Fibroblast of lung (primary cell): ENCODE measurements at regions not wholly inside any gene's neighbourhood (a gene's known extent, or its start where the extent isn't known, plus 50 kb on each side); places are given as distances from the start of the nearest gene placed in this dataset.

ENCODE experiments used
- DNase-seq, 2 donors: peaks; one replicate each; pipeline versions ENCODE4 v3.0.0 to v3.0.0-alpha.2; 2010; ENCODE audit warnings: low read depth in 2 of 2
- H2AFZ ChIP-seq: 2 replicates; pipeline ENCODE4 v1.5.1; 2012; ENCODE audit warnings: low read length, control low read depth, inconsistent platforms
- H3K27ac ChIP-seq: 2 replicates; pipeline ENCODE4 v1.5.1; 2011; ENCODE audit warnings: low read length, control low read depth; ENCODE audit not compliant: insufficient read depth
- H3K27me3 ChIP-seq: 2 replicates; pipeline ENCODE4 v1.5.1; 2011; ENCODE audit warnings: mild to moderate bottlenecking, low read length; ENCODE audit not compliant: control insufficient read depth, insufficient read depth
- H3K36me3 ChIP-seq: 2 replicates; pipeline ENCODE4 v1.5.1; 2011; ENCODE audit warnings: low read length; ENCODE audit not compliant: control insufficient read depth, insufficient read depth
- H3K4me1 ChIP-seq: 2 replicates; pipeline ENCODE4 v1.5.1; 2011; ENCODE audit warnings: low read length; ENCODE audit not compliant: control insufficient read depth, insufficient read depth; ENCODE audit errors: extremely low read depth
- H3K4me2 ChIP-seq: 2 replicates; pipeline ENCODE4 v1.5.1; 2011; ENCODE audit warnings: low read length, control low read depth; ENCODE audit not compliant: insufficient read depth; ENCODE audit errors: extremely low read depth
- H3K4me3 ChIP-seq, 4 experiments: fragments of 200-600 bp in 1 of 4; sonication (generic) in 1 of 4; replicated peaks in 1 of 4; 2 replicates each; pipeline ENCODE4 v1.5.1; 2011 to 2016; ENCODE audit warnings: low read length in 4 of 4, low read depth in 3 of 4, mild to moderate bottlenecking in 3 of 4, control low read depth in 2 of 4, inconsistent platforms in 1 of 4, mixed read lengths in 1 of 4; ENCODE audit not compliant: insufficient read depth in 1 of 4; ENCODE audit errors: control extremely low read depth in 1 of 4
- H3K79me2 ChIP-seq: 2 replicates; pipeline ENCODE4 v1.5.1; 2012; ENCODE audit warnings: mild to moderate bottlenecking, low read length, inconsistent platforms; ENCODE audit not compliant: control insufficient read depth, insufficient read depth
- H3K9ac ChIP-seq: 2 replicates; pipeline ENCODE4 v1.5.1; 2011; ENCODE audit warnings: mild to moderate bottlenecking, low read length, control low read depth; ENCODE audit not compliant: insufficient read depth
- H3K9me3 ChIP-seq: 2 replicates; pipeline ENCODE4 v1.5.1; 2012; ENCODE audit warnings: low read depth, low read length; ENCODE audit not compliant: control insufficient read depth, insufficient read depth
- H4K20me1 ChIP-seq: 2 replicates; pipeline ENCODE4 v1.5.1; 2011; ENCODE audit warnings: low read length; ENCODE audit not compliant: control insufficient read depth, insufficient read depth; ENCODE audit errors: extremely low read depth
- CTCF ChIP-seq, 2 donors: IDR thresholded peaks in 1 of 2; conservative IDR thresholded peaks in 1 of 2; 1 replicate in 1 of 2; 2 replicates in 1 of 2; pipeline ENCODE4 v1.5.1; 2011 to 2012; ENCODE audit warnings: low read length in 2 of 2, control low read depth in 1 of 2, inconsistent platforms in 1 of 2, low read depth in 1 of 2, mild to moderate bottlenecking in 1 of 2
- EZH2 ChIP-seq: IDR thresholded peaks from 2 replicates; pipeline ENCODE4 v1.5.1; 2012; ENCODE audit warnings: low read length, control low read depth, mild to moderate bottlenecking; ENCODE audit errors: missing control alignments

- Histone ChIP-seq H3K36me3 (no peaks in the 10 kb centered on the region), H3K79me2 (no peaks in the 10 kb centered on the region), H3K27me3 (no peaks in the 10 kb centered on the region), H3K4me2 (no peak overlapping the region), H3K9ac (no peak overlapping the region), H3K4me3 (no peak overlapping the region), H4K20me1 (no peaks in the 10 kb centered on the region), H3K9me3 (no peaks in the 10 kb centered on the region), H3K27ac (no peak overlapping the region), H3K4me1 (no peaks in the 10 kb centered on the region), H2AFZ (no peak overlapping the region)
- no peak for TF ChIP-seq CTCF (conservative IDR thresholded peaks at IDR 0.05 in 1 of 2, IDR thresholded peaks at IDR 0.05 in 1 of 2; ENCODE audit: low read depth in 1 of 2, low read length in 2 of 2)
- no peak for TF ChIP-seq EZH2
- no peak for DNase-seq
Observed at GRCh38 chr12:77179515-77179914, 114.1 kb upstream of the E2F7 start.

DNA sequence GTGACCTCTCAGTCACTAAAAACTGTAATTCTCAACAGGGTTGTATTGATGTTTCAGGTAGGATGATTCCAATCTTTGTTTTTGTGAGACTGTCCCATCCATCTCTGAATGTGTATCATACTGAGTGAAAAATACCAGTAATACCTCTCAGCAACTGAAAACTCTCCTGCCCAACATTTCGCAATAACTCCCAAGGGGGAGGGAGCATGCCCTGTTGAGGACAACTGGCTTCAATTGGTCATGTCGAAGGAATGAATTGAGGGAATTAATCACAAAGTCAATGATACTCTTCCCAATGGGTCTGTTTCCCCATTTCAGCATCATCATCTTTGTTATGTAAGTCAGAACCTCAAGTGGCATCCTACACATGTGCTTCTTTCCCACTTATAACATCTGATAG lies 102.4 kb upstream of the E2F7 start:
- Histone ChIP-seq H2AFZ (no peak overlapping the region), H3K4me2 (no peak overlapping the region), H3K27ac (no peak overlapping the region), H3K27me3 (no peaks in the 10 kb centered on the region), H4K20me1 (no peaks in the 10 kb centered on the region), H3K9me3 (no peaks in the 10 kb centered on the region), H3K79me2 (no peaks in the 10 kb centered on the region), H3K36me3 (no peaks in the 10 kb centered on the region), H3K9ac (no peak overlapping the region), H3K4me1 (no peaks in the 10 kb centered on the region), H3K4me3 (no peak overlapping the region)
- peak in 1 of 2 donors; percentile 35 for DNase-seq
- TF ChIP-seq EZH2 (no peak), CTCF (conservative IDR thresholded peaks at IDR 0.05 in 1 of 2, IDR thresholded peaks at IDR 0.05 in 1 of 2; ENCODE audit: low read depth in 1 of 2, low read length in 2 of 2) (no peak)

DNA sequence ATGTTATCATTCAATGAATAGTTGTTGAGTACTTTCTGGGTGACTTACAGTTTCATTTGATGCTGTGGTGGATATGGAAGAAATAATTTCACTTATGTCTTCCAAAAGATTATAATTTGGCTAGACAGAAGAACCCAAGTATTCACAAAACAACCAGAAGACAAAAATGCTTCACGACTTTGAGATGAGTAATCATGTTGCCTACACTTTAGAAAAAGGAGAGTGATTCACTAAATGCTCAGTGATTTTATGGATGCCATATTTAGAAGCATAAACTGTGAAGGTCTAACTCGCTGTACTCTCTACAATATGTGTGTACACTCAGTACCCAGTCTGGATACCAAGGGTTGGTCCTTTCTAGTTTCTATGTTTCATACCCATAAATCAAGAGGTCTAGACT lies 101.3 kb upstream of the E2F7 start:
- Histone ChIP-seq H3K79me2 (no peaks in the 10 kb centered on the region), H4K20me1 (no peaks in the 10 kb centered on the region), H2AFZ (no peak overlapping the region), H3K9ac (no peak overlapping the region), H3K36me3 (no peaks in the 10 kb centered on the region), H3K27me3 (no peaks in the 10 kb centered on the region), H3K9me3 (no peaks in the 10 kb centered on the region), H3K27ac (no peak overlapping the region), H3K4me2 (no peak overlapping the region), H3K4me1 (no peaks in the 10 kb centered on the region), H3K4me3 (no peak overlapping the region)
- TF ChIP-seq EZH2 = no peak
- TF ChIP-seq CTCF (conservative IDR thresholded peaks at IDR 0.05 in 1 of 2, IDR thresholded peaks at IDR 0.05 in 1 of 2; ENCODE audit: low read depth in 1 of 2, low read length in 2 of 2) = no peak
- peak in 1 of 2 donors; percentile 54 for DNase-seq
